Astrocyte (in vitro differentiated cells and primary cell): ENCODE measurements at regions not wholly inside any gene's neighbourhood (a gene's known extent, or its start where the extent isn't known, plus 50 kb on each side); places are given as distances from the start of the nearest gene placed in this dataset.

Experiments used
- DNase-seq: peaks from one replicate; pipeline ENCODE4 v3.0.0-alpha.2; 2010; ENCODE audit warnings: low read depth
- FAIRE-seq: peaks from 2 replicates; lab custom pipeline; 2011; peaks lifted over from hg19 to GRCh38; lab: Jason Lieb, UNC
- H2AFZ ChIP-seq: 2 replicates; pipeline ENCODE4 v1.6.0; 2012; ENCODE audit warnings: low read depth, low read length, inconsistent platforms
- H3K27ac ChIP-seq: 2 replicates; pipeline ENCODE4 v1.5.1; 2011; ENCODE audit warnings: low read depth, low read length, inconsistent platforms
- H3K27me3 ChIP-seq: 2 replicates; pipeline ENCODE4 v1.6.0; 2011; ENCODE audit warnings: low read length, inconsistent platforms; ENCODE audit not compliant: insufficient read depth
- H3K36me3 ChIP-seq: 2 replicates; pipeline ENCODE4 v1.5.1; 2011; ENCODE audit warnings: low read length, inconsistent platforms; ENCODE audit not compliant: insufficient read depth
- H3K4me1 ChIP-seq: 2 replicates; pipeline ENCODE4 v1.5.1; 2011; ENCODE audit warnings: low read length, inconsistent platforms; ENCODE audit not compliant: insufficient read depth
- H3K4me2 ChIP-seq: 2 replicates; pipeline ENCODE4 v1.6.0; 2012; ENCODE audit warnings: low read length, inconsistent platforms
- H3K4me3 ChIP-seq: 2 replicates; pipeline ENCODE4 v1.5.1; 2011; ENCODE audit warnings: low read depth, mild to moderate bottlenecking, low read length, inconsistent platforms; ENCODE audit not compliant: insufficient read depth
- H3K79me2 ChIP-seq: 2 replicates; pipeline ENCODE4 v1.6.0; 2012; ENCODE audit warnings: mild to moderate bottlenecking, low read length, inconsistent platforms; ENCODE audit not compliant: insufficient read depth
- H3K9ac ChIP-seq: 2 replicates; pipeline ENCODE4 v1.6.0; 2012; ENCODE audit warnings: mild to moderate bottlenecking, low read length, inconsistent platforms
- H3K9me3 ChIP-seq: 2 replicates; pipeline ENCODE4 v1.5.1; 2012; ENCODE audit warnings: low read depth, mild to moderate bottlenecking, low read length, inconsistent platforms; ENCODE audit not compliant: insufficient read depth
- H4K20me1 ChIP-seq: 2 replicates; pipeline ENCODE4 v1.6.0; 2012; ENCODE audit warnings: low read length, inconsistent platforms; ENCODE audit not compliant: insufficient read depth
- H3K27ac Mint-ChIP-seq: one replicate; pipeline ENCODE4 v1.8.0; 2021; ENCODE audit warnings: mild to moderate bottlenecking, mixed read lengths; ENCODE audit not compliant: unreplicated experiment
- H3K27me3 Mint-ChIP-seq: one replicate; pipeline ENCODE4 v1.8.0; 2021; ENCODE audit warnings: low read depth, mixed read lengths; ENCODE audit not compliant: unreplicated experiment
- H3K36me3 Mint-ChIP-seq: one replicate; pipeline ENCODE4 v1.8.0; 2021; ENCODE audit warnings: low read depth, mixed read lengths; ENCODE audit not compliant: unreplicated experiment
- H3K4me1 Mint-ChIP-seq: one replicate; pipeline ENCODE4 v1.8.0; 2021; ENCODE audit warnings: low read depth, mixed read lengths; ENCODE audit not compliant: unreplicated experiment
- H3K4me3 Mint-ChIP-seq: one replicate; pipeline ENCODE4 v1.8.0; 2021; ENCODE audit warnings: mild to moderate bottlenecking, moderate library complexity, mixed read lengths; ENCODE audit not compliant: unreplicated experiment
- H3K9me3 Mint-ChIP-seq: one replicate; pipeline ENCODE4 v1.8.0; 2021; ENCODE audit warnings: mild to moderate bottlenecking, mixed read lengths; ENCODE audit not compliant: unreplicated experiment
- EZH2 ChIP-seq: IDR thresholded peaks from 2 replicates; pipeline ENCODE4 v1.6.1; 2012; ENCODE audit warnings: mild to moderate bottlenecking, low read length, inconsistent platforms; ENCODE audit not compliant: insufficient read depth
- TF ChIP-seq, protein P1 (sequence below): IDR thresholded peaks from 2 replicates; pipeline ENCODE4 v1.5.1; 2011; ENCODE audit warnings: low read depth, mild to moderate bottlenecking, inconsistent platforms, low read length, moderate library complexity; ENCODE audit not compliant: insufficient read depth

DNA sequence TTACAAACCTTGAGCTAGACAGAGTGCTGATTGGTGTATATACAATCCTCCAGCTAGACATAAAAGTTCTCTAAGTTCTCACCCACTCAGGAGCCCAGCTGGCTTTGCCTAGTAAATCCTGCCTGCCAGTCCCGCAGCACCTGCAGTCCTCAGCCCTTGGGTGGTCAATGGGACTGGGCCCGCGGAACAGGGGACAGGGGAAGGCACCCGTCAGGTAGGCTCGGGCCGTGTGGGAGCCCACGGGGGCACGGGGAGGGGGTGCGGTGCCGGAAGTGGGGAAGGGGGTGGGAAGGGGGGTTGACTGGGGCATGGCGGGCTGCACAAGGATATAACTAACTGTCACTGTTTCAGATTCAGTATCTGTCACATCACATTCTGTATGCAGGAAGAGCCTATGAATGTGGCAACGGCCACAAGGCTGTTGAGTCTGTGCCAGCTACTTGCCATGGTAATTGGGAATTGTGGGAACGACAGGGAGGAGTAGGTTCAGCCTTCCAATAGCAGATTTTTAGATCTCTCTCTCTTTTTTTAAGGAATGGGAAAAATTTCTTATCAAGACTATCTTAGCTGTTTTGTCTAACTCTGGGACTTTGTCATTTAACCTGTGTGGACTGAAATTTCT lies 205.1 kb upstream of the PLPP4 start:
- no peaks in the 10 kb centered on the region for H3K27me3 Mint-ChIP-seq
- peaks cover 2% of the 10 kb centered on the region for H3K9me3 Mint-ChIP-seq
- H3K36me3 ChIP-seq = no peaks in the 10 kb centered on the region
- DNase-seq (no peak), FAIRE-seq (no peak)
- H3K27me3 ChIP-seq = no peaks in the 10 kb centered on the region
- no peak overlapping the region for H3K9ac ChIP-seq
- no peaks in the 10 kb centered on the region for H4K20me1 ChIP-seq
- H3K9me3 ChIP-seq = no peaks in the 10 kb centered on the region
- no peak overlapping the region for H3K4me3 Mint-ChIP-seq
- no peak overlapping the region for H3K27ac Mint-ChIP-seq
- H3K36me3 Mint-ChIP-seq = no peaks in the 10 kb centered on the region
- H3K4me1 ChIP-seq = no peaks in the 10 kb centered on the region
- H3K79me2 ChIP-seq = no peaks in the 10 kb centered on the region
- no peak for TF ChIP-seq EZH2
- no peak overlapping the region for H3K27ac ChIP-seq
- H2AFZ ChIP-seq = no peak overlapping the region
- no peak overlapping the region for H3K4me2 ChIP-seq
- H3K4me1 Mint-ChIP-seq = no peaks in the 10 kb centered on the region
- no peak overlapping the region for H3K4me3 ChIP-seq

DNA sequence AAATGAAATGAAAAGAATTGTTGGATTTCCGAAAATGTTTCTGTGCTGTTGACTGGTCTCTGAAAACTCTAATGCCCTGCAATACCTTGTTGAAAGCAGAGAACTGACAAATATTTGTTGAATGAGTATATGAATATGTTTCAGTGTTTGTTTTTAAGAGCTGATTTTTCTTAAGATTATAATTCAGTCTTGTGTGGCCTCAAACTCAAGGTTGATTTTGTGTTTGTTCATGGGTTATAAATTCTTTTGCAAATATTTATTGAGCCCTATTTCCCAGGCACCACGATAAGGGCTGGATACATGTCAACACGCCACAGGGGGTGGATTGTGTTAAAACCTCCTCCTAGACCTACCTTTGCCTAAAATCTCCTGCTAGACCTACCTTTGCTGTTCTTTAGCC lies 203.9 kb upstream of the PLPP4 start:
- Histone ChIP-seq H3K36me3 (no peaks in the 10 kb centered on the region), H3K9ac (no peak overlapping the region), H3K4me1 (no peaks in the 10 kb centered on the region), H4K20me1 (no peaks in the 10 kb centered on the region), H3K4me2 (no peak overlapping the region), H2AFZ (no peak overlapping the region), H3K4me3 (no peak overlapping the region), H3K9me3 (no peaks in the 10 kb centered on the region), H3K79me2 (no peaks in the 10 kb centered on the region), H3K27me3 (no peaks in the 10 kb centered on the region), H3K27ac (no peak overlapping the region)
- H3K9me3 Mint-ChIP-seq = peaks cover 2% of the 10 kb centered on the region
- H3K36me3 Mint-ChIP-seq = no peaks in the 10 kb centered on the region
- no peak for TF ChIP-seq EZH2
- no peak for FAIRE-seq
- H3K4me1 Mint-ChIP-seq = no peaks in the 10 kb centered on the region
- H3K4me3 Mint-ChIP-seq = no peak overlapping the region
- no peaks in the 10 kb centered on the region for H3K27me3 Mint-ChIP-seq
- DNase-seq = no peak
- H3K27ac Mint-ChIP-seq = no peak overlapping the region

DNA sequence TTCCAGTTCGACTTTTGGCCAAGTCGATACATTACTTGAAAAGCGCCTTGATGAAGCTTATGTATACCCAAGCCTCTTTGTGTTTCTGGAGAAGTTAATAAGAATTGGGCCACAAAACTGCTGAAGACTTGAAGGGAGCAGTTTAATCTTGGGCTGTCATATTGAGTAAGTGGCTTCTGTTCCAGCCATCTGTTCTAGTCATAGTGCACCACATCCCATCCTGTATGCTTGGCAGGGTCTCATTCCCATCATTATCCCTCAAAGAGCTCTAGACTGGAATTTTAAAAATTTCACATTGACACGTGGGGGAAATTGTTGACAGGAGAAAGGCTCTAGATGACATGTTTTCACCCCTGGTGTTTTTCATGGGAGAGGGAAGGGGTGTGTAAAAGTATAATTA lies 196.6 kb upstream of the PLPP4 start:
- Histone ChIP-seq H4K20me1 (no peaks in the 10 kb centered on the region), H3K4me2 (no peak overlapping the region), H3K79me2 (no peaks in the 10 kb centered on the region), H3K27ac (no peak overlapping the region), H3K9ac (no peak overlapping the region), H3K4me1 (no peaks in the 10 kb centered on the region), H2AFZ (no peak overlapping the region), H3K9me3 (no peaks in the 10 kb centered on the region), H3K36me3 (no peaks in the 10 kb centered on the region), H3K4me3 (no peak overlapping the region), H3K27me3 (no peaks in the 10 kb centered on the region)
- TF ChIP-seq EZH2 = no peak
- TF ChIP-seq, protein P1, sequence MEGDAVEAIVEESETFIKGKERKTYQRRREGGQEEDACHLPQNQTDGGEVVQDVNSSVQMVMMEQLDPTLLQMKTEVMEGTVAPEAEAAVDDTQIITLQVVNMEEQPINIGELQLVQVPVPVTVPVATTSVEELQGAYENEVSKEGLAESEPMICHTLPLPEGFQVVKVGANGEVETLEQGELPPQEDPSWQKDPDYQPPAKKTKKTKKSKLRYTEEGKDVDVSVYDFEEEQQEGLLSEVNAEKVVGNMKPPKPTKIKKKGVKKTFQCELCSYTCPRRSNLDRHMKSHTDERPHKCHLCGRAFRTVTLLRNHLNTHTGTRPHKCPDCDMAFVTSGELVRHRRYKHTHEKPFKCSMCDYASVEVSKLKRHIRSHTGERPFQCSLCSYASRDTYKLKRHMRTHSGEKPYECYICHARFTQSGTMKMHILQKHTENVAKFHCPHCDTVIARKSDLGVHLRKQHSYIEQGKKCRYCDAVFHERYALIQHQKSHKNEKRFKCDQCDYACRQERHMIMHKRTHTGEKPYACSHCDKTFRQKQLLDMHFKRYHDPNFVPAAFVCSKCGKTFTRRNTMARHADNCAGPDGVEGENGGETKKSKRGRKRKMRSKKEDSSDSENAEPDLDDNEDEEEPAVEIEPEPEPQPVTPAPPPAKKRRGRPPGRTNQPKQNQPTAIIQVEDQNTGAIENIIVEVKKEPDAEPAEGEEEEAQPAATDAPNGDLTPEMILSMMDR = no peak
- DNase-seq (no peak), FAIRE-seq (no peak)
- Mint-ChIP-seq H3K36me3 (no peaks in the 10 kb centered on the region), H3K27me3 (peaks cover 2% of the 10 kb centered on the region), H3K4me3 (no peak overlapping the region), H3K4me1 (peaks cover 5% of the 10 kb centered on the region), H3K27ac (no peak overlapping the region), H3K9me3 (peaks cover 3% of the 10 kb centered on the region)
